Stimulated activated CD4-positive, alpha-beta T cell treated with anti-CD3 and anti-CD28 coated beads, Interleukin-12 subunit alpha, Interleukin-12 subunit beta, amount 100 ng/mL, for 48 hours (primary cell): ENCODE measurements at regions not wholly inside any gene's neighbourhood (a gene's known extent, or its start where the extent isn't known, plus 50 kb on each side); places are given as distances from the start of the nearest gene placed in this dataset.

Source experiments
- DNase-seq, 3 donors: peaks; one replicate each; pipeline ENCODE4 v3.0.0-alpha.2; 2020; ENCODE audit warnings: low read depth in 2 of 3, low spot score in 1 of 3

DNA sequence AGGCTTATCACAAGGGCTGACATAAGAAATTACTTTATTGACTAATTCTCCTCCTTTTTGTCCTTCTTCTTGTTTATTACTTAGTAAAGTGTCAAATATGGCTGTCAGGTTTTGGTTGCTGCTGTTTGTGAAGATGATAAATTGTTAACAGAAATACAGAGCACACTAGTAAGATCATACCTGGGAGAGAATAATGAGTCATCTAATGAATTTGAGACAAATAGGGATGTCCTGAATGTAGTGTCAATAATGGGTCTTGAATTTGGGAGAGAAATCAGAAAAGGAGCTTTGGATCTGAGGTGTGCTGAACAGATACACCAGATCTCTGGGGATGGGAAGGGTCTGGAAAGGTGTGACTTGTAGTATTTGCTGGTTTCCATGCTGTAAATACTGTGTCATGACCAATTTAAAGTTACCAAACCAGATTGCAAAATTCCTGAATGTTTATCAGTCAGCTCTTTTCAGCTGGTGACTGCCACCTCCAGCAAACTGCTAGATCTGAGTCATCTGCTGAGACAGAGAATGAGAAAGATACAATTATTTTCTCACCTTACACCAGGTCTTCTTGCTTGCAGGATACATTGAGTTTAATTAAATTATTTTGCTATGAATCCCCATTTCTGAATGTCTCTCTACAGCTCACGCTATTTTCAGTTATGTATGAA lies 76.7 kb upstream of the SATB1 start:
- no peak for DNase-seq

GRCh38 chr3:18500322-18500721 lies 75.2 kb upstream of the SATB1 start:
- no peak for DNase-seq

DNA sequence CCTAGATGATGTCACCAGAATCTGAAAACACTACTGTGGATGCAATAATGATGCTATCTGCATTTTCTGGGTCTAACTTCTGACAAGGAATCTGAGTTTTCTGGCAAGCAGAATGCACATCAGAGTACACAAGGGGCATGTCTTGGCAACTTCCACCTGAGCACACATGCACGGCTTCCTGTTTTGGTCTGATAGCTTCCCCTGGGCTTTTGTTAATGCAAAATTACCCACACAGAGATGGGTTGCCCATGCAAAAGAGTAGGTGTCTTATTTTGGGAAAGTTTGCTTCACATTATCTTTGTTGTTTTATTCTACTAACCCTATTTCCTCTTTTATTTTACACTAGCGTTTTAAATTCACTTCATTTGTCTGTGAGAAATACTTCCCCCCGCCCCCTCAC lies 74.2 kb upstream of the SATB1 start:
- DNase-seq, result no peak

DNA sequence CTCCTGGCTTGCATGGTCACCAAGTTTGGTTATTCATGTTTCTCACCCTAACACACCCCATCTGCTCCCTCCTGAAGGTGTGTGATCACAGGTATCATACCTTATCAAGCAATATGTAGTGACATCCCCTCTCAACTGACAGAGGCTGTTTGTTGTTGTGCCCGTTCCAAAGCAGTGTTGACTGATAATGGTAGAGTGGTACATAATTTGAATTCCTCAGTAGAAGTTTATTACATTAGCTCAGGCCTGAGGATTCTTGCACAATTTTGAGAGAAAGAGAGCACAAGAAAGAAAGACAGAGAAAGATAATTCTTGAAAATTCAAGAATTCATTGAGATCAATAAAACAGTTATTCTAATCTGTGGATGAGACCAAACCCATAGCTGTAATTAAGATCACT lies 69.1 kb upstream of the SATB1 start:
- DNase-seq, result no peak

- DNase-seq, result no peak
Measured at GRCh38 chr3:18489939-18490338, 64.8 kb upstream of the SATB1 start.

DNA sequence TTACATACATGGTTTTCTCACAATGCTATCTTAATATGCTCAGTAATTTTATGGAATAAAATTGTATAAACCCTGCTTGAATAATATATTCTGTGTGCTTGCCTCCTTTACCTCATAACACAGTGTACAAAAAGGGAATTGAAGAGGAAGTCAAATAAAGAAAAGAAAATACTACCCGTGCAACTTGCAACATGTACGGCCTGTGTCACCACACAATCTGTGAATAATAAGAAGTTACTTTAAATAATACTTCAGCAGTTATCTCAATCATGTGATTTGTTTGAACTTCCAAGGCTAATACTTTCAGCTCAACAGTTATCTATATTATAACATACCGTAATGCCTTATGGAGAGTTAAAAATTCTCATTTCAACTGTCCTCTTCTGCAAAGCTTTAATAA lies 58.1 kb upstream of the SATB1 start:
- DNase-seq, result no peak

GRCh38 chr3:18481946-18482548 lies 56.9 kb upstream of the SATB1 start:
- DNase-seq, result no peak

DNA sequence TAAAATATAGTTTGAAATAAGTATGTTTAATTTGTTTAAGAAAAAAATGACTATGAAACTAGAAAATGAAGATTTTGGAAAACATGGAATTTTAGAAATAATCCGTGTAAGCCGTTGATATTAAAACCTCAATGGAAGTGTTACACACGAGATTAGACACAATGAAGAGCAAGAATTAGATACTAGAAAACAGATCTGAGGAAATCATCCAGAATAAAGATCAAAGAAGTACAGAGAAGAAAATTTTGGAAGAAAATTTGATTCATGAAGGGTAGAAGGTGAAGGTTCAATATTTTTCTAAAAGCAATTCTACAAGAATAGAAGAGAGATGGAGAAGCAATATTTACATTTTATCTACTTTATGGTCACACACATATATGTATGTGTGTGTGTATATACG lies 52.5 kb upstream of the SATB1 start:
- DNase-seq, result no peak
